M059J (cell line): ENCODE measurements at regions not wholly inside any gene's neighbourhood (a gene's known extent, or its start where the extent isn't known, plus 50 kb on each side); places are given as distances from the start of the nearest gene placed in this dataset.

Source experiments
- DNase-seq: peaks from one replicate; pipeline ENCODE4 v3.0.0-alpha.2; 2012; ENCODE audit warnings: low read depth

DNA sequence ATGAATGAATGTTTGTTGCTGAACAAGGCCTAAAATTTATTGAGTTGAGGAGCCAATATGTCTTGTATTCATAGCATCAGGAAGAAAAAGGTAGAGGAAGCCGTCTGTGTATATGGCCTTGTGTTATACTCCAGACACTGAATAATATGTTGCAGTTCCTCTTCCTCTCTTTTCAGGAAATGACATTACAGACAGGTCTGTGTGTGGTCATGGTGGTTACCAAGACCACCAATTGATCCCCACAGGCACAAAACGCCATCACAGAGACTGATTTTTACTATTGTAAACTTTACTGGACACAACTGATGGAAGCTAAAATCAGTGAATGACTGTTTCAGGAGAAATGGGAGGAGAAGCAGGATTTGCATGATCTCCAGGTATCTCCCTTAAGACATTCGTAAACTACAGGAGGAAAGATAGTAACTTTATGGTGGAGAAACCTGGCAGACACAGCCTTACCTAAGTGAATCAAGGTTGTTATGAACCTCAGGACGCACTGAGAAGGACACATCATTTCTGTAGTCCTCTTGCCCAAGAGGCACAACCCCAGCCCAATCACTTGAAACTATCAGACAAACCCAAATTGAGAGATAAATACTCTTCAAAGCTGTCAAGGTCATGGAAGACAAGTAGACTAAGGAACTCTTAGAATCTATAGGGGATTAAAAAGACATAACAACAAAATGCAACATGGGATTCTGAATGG, 334.1 kb upstream of the RGS6 start:
- DNase-seq, result no peak

DNA sequence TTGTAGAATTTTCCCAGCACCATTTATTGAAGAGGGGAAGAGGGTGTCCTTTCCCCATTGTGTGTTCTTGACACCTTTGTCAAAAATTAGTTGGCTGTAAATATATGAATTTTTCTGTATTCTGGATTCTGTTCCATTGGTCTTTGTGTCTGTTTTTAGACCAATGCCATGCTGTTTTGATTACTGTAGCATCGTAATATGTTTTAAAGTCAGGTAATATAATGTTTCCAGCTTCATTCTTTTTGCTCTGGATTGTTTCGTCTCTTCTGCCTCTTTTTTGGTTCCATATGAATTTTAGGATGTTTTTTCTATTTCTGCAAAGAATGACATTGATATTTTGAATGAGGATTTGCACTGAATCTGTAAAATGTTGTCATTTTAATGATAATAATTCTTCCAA, 331.9 kb upstream of the RGS6 start:
- DNase-seq, result no peak

DNA sequence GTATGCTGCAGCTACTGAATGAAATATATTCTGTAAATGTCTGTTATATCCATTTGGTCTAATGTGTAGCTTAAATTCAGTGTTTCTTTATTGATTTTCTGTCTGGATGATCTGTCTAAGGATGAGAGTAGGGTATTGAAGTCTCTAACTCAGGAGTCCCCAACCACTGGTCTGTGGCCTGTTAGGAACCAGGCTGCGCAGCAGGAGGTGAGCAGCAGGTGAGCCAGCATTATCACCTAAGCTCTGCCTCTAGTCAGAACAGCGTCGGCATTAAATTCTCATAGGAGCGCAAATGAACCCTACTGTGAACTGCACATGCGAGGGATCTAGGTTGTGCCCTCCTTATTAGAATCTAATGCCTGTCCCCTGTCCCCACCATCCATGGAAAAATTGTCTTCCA, 329.7 kb upstream of the RGS6 start:
- no peak for DNase-seq

DNA sequence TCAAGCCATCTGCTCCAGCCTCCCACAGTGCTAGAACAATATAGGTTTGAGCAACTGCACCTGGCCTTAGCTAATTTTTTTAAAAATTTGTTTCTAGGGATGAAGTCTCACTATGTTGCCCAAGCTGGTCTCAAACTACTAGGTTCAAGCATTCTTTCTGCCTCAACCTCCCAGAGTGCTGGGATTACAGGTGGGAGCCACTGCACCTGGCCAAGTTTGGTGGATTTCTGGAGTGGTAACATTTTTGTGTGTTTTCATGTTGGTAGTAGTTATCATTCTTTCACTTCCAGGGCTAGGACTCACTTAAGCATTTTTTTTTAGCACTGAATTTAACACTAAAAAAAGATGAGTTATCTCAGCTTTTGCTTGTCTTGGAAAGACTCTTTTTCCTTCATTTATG, 328.0 kb upstream of the RGS6 start:
- DNase-seq, result no peak

DNA sequence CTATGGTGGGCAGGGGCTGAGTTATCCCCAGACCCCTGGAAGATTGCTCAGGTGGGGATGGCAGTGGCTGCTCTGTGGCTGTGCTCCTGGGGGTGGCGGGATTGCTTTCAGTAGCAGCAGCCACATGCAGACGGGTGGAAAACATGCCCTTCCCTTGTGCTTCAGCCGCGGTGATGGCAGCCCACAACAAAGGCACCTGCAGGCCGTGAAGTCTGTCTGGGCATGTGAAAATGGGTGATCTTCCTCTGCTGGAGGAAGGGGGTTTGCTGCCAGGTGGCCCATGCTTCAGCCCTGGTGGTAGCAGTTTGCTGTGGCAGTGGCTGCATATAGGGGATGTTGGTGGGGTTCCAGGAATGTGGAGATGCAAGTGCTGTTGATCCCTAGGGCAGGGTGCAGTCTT, 326.2 kb upstream of the RGS6 start:
- DNase-seq, result no peak

- no peak for DNase-seq
Measured at GRCh38 chr14:71606575-71606974, 325.7 kb upstream of the RGS6 start.

DNA sequence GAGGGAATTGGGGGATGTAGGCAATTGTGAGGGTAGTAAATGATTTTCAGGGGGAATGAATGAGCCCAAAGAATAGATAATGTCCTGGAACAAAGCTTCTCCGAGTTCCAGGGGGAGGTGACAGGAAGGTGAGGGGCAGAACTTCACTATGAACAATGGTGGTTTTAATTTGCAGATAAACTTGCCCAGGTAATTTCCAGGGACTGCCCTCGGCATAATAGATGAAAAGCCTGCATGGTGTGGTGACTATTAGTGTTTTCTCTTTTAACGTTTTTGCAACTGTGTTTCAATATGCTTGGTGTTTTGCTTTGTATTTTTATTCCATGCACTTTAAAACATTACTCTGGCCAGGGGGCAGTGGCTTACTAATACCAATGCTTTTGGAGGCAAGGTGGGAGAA, 325.2 kb upstream of the RGS6 start:
- no peak for DNase-seq

DNA sequence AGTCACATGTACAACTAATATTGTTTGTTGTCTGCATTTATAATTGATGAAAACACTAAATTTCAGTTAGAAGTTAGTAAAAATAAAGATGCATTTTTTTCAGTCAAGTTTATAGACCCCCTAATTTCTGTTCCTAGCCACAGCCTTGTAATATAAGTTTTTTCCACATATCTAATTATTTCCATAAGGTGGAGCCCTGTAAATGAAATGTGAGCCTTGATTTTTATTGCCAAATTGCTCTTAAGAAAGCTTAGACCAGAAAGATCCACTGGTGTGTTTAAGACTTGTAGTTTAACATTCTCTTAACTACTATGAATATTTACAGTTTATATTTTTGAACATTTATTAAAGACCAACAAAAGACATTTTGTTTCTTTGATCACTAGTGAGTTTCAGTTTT, 322.1 kb upstream of the RGS6 start:
- no peak for DNase-seq

DNA sequence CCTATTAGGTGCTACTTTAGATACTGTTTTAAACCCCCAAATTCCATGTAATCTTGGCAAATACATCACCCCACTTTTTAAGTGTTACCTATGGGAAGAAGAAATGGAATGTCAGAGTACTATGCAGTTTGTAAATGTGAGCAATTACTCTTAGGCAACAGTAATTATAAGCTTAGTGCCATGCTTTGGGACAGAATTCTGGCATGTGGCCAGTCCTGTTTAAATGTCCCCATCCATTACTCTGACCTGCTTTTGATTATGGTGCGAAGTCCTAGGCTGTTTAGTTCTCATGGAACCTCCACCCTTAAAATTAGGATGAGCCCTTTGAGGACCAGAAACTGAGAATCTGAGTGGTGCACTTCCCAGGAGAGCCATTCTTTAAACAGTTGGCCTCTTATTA, 321.4 kb upstream of the RGS6 start:
- no peak for DNase-seq

GRCh38 chr14:71613168-71613567, 319.1 kb upstream of the RGS6 start:
- no peak for DNase-seq

- DNase-seq, result no peak
Measured at GRCh38 chr14:71616013-71616412, 316.2 kb upstream of the RGS6 start.

GRCh38 chr14:71618047-71618446, 314.2 kb upstream of the RGS6 start:
- DNase-seq, result no peak

DNA sequence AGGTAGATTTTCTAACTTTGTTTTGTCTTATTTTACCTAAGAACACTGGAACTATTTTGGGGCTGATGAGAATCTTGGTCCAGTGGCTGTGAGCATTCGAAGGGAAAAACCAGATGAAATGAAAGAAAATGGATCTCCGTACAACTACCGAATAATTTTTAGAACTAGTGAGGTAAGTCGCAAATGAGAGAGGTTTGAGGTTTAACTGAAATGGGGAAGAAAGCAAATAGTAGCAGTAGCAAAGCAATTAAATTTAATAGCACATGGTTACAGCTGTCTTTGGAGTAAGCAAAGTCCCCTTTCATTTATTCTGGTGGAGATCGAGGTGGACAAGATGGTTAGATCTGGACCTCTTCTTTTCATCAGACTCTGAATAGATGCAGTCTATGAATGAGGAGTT, 313.5 kb upstream of the RGS6 start:
- no peak for DNase-seq

GRCh38 chr14:71619472-71619871, 312.8 kb upstream of the RGS6 start:
- no peak for DNase-seq

DNA sequence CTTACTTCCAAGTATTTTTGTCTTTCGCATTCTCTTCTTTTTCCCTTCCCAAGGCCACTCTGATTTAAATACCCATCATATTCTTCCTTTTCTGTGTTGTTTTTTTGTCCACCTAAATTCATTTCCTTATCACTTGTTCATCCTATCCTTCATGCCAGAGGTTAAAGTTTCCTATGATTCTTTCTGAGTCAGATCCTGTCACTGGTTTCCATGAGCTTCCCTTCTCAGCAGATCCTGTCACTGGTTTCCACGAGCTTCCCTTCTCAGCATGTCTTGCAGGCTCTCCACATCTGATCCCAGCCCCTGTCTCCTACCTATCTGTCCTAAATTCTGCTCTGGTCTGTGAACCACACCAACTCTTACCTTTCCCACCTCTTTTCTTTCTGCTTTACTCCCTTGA, 311.8 kb upstream of the RGS6 start:
- DNase-seq, result peak; percentile 80

DNA sequence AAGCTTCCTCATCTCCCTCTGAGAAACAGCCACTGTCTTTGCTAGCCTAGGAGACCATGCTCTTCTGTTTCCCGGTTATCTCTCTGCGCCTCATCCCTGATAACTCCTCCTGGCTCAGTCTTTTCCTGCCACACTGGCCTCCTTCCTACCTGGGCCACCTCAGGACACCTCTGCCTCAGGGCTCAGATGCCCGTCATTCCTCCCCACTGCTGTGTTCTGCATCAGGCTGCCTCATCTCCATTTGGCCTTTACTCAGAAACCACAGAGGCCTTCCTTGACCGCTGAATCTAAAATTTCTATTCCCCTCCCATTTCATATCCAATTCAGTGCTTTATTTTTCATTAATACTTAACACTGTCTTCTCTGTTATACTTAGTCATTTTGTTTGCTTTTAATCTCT, 311.0 kb upstream of the RGS6 start:
- peak; percentile 82 for DNase-seq

- DNase-seq, result peak; percentile 15
Measured at GRCh38 chr14:71621980-71622605, 310.1 kb upstream of the RGS6 start.

GRCh38 chr14:71623939-71624338, 308.3 kb upstream of the RGS6 start:
- DNase-seq, result no peak

- no peak for DNase-seq
Measured at GRCh38 chr14:71625175-71625574, 307.1 kb upstream of the RGS6 start.

GRCh38 chr14:71625891-71626701, 306.1 kb upstream of the RGS6 start:
- no peak for DNase-seq

GRCh38 chr14:71628433-71628832, 303.8 kb upstream of the RGS6 start:
- DNase-seq, result no peak

- DNase-seq, result no peak
Measured at GRCh38 chr14:71629250-71629649, 303.0 kb upstream of the RGS6 start.
